ENCODE measurements at regions not wholly inside any gene's neighbourhood (a gene's known extent, or its start where the extent isn't known, plus 50 kb on each side); places are given as distances from the start of the nearest gene placed in this dataset.
"Not testable (repeated sequence)": the region's sequence is repeated elsewhere in the genome, so short reads cannot be mapped to it uniquely, and the experiment has no call there.

DNA sequence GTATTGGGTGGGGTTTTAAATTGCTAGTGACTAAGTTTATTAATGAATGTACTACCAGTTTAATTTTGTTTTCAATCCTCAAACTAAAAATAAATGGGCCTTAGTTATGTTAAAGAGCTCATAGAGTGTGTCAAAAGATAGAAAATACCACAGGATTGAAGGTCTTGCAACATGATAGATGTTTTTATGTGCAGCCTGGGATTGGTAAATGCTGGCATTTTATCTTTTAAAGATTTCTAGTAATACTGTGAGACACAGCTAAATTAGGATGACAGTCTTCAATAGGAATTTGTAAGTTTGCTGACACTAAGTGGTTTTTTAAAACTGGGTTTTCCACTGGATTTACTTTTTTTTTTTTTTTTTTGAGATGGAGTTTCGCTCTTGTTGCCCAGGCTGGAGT lies 122.3 kb downstream of the HAUS1 start:
- no peak for DNase-seq (ENCODE audit: low read depth, low spot score)

DNA sequence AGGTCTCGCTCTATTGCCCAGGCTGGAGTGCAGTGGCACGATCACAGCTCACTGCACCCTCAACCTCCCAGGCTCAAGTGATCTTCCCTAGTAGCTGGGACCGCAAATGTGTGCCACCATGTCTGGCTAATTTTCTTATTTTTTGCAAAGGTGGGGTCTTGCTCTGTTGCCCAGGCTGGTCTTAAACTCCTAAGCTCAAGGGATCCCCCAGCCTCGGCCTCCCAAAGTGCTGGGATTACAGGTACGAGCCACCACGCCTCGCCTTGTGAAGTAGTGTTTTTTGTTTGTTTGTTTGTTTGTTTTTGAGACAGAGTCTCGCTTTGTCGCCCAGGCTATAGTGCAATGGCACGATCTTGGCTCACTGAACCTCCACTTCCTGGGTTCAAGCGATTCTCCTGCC lies 125.5 kb downstream of the HAUS1 start:
- DNase-seq (ENCODE audit: low read depth, low spot score), result not testable (repeated sequence)

DNA sequence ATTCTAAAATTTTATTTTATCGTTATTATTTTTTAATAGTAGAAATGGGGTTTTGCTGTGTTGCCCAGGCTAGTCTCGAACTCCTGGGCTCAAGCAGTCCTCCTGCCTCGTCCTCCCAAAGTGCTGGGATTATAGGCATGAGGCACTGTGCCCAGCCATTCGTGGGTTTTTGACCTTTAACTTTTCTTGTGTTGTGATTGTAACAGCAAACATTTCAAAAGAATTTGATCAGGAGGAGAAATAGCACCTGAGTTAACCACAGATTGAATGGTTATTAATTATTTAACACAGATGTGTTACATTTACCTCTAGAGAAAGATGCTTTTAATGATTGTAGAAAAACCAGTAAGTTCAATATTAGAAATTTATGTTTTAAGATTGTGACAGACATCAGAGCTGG lies 132.0 kb downstream of the HAUS1 start:
- DNase-seq (ENCODE audit: low read depth, low spot score), result no peak

DNA sequence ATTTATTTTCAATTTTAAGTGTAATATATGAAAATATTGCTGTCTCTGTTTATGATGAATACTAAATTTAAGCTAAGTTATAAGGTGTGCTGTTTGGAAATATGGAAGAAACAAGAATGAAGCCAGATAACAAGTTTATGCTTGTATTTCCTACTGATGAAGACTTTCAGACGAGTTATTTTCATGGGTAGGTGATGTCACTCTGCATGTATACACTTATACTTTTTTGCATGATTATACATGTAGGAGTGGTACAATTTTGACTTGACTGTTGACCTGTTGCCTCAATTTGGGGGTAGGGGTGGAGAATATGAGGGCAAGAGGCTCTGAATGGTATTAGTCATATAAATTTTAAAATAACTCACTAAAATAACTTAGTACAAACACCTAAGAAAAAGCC lies 133.7 kb downstream of the HAUS1 start:
- no peak for DNase-seq (ENCODE audit: low read depth, low spot score)

DNA sequence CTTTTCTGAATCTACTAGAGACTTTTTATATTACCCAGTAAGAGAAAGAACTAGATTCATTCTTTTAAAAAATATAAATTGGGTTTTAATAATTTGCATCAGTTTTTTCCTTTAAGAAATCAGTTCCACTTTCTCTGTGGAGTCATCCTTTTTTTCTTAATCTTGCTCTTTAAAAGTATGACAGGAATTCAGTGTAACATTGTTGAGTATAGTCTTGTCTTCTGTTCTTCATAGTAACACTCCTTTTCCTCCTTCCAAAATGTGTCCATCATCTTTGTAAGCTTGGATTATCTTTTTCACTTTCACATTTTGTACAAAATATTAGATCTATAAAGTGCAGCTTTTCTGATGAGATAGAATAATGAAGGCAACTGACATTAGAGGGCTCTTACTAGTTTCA lies 135.4 kb downstream of the HAUS1 start:
- no peak for DNase-seq (ENCODE audit: low read depth, low spot score)

DNA sequence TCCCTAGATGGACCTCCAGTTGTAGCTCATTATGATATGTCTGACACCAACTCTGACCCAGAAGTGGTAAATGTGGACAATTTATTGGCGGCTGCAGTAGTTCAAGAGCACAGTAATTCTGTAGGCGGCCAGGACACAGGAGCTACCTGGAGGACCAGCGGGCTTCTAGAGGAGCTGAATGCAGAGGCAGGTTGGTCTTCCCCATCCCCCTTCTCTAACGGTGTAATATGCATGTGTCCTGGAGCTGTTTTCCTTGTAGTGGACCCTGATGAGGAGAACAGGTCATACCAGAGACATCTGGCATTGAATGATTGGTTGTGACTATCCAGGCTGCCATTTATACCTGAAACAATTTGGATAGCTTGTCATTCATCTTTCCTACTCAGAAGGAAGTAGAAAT lies 135.8 kb downstream of the HAUS1 start:
- DNase-seq (ENCODE audit: low read depth, low spot score), result no peak

DNA sequence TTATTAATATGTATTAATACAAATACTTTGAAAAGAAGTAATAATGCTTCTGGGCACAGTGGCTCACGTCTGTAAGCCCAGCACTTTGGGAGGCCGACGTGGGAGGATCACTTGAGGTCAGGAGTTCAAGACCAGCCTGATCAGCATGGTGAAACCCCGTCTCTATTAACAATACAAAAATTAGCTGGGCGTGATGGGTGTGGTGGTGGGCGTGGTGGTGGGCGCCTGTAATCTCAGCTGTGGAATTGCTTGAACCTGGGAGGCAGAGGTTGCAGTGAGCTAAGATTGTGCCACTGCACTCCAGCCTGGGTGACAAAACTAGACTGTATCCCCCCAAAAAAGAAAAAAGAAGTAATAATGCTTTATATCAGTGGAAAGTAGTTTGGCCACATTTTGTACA lies 137.2 kb downstream of the HAUS1 start:
- not testable (repeated sequence) for DNase-seq (ENCODE audit: low read depth, low spot score)

DNA sequence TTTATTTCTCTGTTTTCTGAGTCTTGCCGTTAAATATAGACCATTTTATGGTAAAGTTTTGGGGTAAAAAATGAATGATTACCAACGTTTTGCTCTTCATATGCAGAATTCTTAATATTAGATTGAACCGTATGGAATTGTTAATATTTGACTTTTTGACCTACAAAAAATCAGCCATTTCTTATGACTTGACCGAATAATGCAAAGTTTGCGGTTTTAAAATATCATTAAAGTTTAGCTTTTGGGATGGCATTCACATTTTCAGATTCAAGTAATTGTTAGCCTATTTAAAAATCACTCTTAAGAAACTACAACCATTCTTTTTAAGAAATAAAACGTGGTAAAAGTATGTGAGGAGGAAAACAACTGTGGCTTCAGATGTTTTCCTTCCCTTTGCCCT lies 138.0 kb downstream of the HAUS1 start:
- no peak for DNase-seq (ENCODE audit: low read depth, low spot score)

DNA sequence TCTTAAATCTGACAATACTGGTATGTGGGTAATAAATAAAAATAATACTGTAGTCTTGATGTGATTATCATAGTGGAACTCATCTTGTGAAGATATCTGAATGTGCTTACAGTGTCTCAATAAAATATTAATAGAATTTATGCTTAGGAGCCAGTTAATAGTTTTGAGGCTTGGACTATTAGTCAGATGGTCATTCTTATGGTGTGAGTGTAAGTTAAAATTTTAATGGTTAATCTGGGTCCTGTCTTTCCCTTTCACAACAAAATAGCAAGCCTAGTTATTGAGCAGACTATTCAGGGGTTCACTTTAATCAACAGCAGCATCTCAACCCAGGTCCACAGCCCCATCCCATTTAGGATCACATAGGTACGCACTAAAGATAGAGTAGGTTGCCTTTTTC lies 138.9 kb downstream of the HAUS1 start:
- DNase-seq (ENCODE audit: low read depth, low spot score), result no peak

DNA sequence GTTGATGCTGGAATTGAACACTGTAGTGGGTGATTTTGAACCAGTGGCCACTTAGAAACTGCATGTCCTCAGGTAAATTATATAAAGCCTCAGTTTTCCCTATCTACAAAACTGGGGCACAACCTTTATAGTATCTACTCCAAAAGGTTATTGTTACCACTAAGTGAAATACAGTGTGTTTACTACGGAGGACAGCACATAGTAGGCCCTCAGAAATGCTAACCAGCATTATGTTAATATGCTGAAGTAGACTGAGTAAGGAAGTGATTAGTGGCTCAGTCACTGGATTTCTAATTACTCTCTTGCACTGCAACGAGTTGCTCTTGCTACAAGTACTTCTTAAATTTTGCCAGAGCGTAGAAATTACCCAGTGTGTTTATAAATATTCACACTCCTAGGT lies 139.5 kb downstream of the HAUS1 start:
- DNase-seq (ENCODE audit: low read depth, low spot score), result no peak

DNA sequence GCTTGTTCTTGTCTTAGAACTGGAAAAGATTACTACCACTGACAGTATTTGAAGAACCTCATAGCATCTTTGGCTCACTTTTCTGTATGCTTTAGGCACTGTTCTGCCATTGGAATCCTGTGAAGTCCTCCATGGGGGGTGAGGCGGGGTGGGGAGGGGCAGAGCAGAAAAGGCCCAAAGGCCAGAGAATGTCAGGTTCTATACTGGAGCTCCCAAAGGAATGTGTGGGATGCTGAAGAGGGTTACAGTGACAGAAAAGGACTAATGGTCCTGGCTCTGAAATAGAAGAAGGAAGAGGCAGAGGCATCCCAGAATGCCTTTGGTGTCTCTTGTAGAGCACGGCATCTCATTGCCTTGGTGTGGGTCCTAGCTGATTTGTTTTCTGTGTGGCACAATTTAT lies 141.9 kb downstream of the HAUS1 start:
- DNase-seq (ENCODE audit: low read depth, low spot score), result no peak

DNA sequence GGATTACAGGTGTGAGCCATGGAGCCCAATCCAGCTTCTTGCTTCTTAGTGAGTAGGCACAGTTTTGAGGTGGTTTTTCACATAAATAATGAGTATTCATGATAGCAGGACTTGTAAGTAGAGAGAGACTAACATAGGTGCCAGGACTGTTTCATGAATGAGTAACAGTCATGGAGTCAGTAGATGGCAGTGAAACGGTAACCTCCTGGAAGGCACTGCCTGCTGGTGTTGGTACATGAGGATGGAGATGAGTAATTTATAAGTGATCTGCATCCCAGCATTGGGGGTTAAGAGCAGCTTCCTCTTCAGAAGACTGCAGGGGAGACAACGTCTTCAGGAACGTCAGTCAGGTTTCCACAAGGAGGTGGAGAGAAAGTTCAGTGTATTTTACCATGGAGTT lies 143.8 kb downstream of the HAUS1 start:
- DNase-seq (ENCODE audit: low read depth, low spot score), result no peak

DNA sequence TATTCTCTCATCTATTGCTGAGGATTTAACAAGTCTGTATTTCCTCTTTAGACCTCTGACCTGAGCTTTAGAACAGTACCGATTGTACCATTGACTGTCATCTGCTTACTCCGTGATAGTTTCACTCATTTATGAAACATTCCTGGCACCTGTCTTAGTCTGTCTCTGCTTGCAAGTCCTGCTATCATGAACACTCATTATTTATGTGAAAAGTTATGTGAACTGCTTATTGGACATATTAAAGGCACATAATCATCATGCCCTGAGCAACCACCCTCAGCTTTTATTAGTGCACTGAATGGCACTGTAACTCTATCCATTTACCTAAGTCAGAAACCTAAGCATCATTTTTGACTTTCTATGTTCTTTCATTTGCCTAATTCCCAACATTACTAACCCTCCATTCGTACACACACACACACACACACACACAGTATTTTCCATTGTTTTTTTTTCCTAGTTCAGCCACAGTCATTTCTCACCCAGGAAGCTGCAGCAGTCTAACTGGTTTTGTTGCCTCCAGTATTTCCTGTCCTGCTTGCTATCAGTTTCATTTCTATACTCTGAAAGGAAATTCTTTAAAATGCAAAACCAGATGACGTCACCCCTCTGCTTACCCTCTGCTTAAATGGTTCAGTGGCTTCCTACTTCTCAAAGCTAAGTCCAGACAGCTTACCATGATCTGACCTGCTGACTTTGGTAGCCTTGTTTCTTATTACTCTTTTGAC lies 146.1 kb downstream of the HAUS1 start:
- DNase-seq (ENCODE audit: low read depth, low spot score), result no peak

DNA sequence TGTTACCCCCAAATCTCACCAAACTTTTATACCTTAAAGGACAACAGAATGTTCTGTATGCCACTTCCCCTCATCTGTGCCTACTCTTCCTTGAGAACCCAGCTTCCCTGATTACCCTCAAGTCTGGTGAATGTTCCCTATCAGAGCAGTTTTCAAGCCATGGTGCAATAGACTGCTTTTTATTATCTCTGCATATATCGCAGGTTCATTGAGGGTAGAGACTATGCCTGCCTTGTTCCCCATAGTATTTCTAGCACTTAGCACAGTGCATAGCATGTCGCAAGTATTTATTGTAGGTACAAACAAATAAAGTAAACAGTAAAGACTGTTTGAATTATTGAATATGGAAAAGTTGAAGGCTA lies 146.6 kb downstream of the HAUS1 start:
- DNase-seq (ENCODE audit: low read depth, low spot score), result no peak

DNA sequence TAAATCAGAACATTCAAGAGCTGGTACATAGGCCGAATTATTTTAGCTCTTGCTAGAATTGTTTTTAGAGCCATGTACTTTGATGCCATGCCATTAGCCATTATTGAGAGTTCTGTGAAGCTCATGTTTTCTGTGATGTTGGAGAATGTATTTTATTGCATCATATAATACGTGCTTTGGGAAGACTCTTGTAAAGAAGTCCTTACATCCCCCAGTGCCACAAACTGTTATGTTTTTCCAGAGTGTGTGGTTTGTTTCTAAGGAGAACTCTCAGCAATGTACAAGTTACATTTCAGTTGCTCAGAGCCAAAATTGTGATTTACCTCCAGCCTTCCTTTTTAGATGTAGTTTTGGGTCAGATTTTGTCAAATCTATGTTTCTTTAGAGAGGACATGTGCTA lies 148.6 kb downstream of the HAUS1 start:
- DNase-seq (ENCODE audit: low read depth, low spot score), result no peak

DNA sequence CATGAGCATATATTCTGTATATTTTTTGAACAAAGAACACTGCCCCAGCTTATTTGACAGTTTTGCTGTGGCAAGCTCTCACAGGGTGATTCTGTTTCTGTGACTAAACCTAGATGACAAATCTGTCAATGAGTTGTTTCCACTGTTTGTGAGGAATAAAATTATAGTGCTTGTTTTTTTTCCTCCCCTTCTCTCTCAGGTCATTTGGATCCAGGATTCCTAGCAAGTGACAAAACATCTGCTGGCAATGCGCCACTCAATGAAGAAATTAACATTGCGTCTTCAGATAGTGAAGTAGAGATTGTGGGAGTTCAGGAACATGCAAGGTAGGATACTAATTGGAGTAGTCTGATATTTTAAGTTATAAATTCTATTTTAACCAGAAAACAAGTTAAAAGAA lies 149.3 kb downstream of the HAUS1 start:
- no peak for DNase-seq (ENCODE audit: low read depth, low spot score)

DNA sequence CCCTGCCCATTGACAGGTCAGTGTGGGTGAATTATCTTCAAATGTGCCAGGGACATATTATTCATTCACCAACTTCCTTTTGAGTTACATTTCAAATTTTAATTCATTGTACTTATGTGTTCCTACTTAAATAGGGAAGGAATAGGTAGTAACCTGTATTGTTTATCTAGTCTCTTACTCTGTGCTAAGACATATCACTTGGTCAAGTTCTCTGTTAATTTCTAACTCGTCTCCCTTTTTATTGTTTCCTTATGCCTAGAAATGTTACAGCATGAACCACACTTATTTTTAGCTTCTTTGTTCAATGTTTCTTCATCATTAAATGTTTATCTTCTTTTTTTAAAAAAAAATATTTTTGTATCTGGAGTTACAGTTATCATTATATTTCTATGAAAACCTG lies 151.9 kb downstream of the HAUS1 start:
- no peak for DNase-seq (ENCODE audit: low read depth, low spot score)

DNA sequence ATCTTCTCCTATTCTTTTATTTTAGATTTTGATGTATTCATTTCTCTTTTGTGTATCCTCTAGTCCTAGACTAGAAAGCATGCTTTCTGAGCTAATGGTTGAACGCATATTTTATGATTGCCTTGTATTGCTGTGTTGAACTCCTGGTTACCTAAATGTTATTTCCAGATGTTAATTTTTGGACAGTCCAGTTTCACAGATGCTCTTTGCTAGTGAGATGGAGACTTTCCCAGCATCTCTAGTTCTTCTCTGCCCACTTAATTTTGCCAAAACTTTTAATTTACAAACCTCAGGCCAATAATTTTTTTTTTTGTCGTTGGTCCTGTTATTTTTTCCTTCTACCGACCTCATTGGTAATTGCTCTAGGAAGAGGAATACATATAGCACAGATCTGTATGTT lies 153.2 kb downstream of the HAUS1 start:
- DNase-seq (ENCODE audit: low read depth, low spot score), result no peak

DNA sequence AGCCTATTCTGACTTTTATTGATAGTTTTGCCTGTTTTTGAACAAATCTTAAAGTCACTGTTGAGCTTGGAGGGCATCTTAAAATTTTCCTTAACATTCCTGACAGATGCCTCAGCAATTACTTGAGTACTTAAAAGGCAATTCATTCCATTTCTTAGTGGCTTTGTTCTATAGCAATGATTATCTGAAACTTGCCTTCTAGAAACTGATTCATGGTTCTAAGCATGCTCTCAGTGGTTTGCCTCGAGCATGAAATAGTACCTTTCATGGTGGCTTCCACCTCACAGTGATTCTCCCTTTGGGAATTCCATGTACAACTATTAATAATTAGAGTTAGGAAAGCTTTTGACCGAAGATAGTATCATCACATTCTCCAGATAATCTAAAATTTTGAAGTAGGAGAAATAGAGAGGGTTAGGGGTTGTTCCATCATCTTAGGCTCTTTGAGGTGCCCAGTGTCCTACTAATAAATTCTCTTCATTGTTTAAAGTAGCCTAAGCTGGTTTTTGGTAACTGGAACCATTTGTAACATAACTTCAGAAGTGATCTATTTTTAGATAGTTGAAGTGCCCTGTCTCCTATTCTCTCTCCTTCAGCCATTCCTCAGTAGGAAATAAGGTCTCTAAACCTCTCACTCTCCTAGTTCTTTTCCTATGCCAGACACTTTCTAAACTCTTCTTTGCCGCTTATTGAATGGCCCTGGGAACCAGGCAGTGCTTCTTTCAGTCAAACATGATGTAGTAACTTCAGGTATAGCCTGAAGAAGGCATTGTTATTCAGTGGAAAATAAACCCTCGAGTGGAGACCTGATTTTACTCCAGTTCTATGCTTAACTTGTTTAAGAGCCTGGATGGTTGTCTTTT lies 156.1 kb downstream of the HAUS1 start:
- DNase-seq (ENCODE audit: low read depth, low spot score), result no peak

DNA sequence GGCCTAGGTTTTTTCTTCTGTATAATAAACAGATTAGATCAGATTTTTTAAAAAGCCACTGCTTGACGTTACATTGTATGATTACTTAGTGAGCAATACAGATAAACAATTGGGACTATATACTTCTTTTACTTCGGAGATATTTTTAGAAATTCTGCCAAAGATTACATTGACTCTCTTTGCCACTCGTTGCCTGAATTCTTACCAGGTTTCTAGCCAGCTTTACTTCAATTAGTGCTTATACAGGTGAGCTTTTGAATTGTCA lies 156.6 kb downstream of the HAUS1 start:
- no peak for DNase-seq (ENCODE audit: low read depth, low spot score)

DNA sequence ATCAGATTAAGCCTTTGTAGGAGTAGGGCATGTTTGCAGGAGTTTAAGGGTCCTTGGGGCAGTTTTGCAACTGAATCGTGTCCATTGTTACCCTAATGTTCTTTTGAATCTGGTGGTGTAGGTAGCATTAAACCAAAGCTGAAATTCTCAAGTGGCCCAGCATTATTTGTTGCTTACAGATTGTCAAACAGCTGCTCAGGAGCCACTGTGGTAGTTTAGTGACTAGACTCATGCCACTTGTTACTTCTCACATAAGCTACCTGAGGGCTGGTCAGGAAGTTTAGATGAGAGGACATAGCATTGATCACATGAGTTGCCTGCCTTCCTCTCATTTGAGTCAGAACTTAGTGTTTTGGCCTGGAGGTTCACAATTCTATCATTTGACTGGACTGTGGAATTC lies 157.6 kb downstream of the HAUS1 start:
- peak; percentile 67 for DNase-seq (ENCODE audit: low read depth, low spot score)

DNA sequence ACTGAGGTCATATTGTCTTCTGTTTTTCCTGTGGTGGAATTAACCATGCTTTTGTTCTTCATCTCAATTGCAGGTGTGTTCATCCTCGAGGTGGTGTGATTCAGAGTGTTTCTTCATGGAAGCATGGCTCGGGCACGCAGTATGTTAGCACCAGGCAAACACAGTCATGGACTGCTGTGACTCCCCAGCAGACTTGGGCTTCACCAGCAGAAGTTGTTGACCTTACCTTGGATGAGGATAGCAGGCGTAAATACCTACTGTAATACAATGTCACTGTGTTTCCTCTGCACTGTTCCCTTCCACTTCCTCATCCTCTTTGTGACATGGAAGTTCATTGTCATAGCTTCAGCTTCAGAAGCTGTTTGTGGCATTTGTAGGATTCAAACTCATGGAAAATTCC lies 158.7 kb downstream of the HAUS1 start:
- no peak for DNase-seq (ENCODE audit: low read depth, low spot score)

DNA sequence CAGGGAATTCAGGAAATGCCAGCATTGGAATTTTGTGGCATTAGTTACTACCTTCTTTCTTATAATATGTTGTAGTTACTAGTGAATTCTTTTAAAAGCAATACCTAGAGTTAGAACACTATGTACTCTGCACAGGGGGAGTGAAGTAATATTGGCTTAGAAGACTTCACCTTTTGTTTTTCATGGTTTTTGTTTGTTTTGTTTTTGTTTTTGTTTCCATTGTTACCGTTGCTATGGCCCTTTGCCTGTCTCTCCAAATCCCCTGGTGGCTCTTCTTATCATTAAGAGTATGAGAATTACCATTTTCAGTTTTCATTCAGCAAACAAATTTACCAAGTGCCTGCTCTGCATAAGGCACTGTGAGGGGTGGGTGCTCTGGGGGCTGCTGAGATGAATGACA lies 160.1 kb downstream of the HAUS1 start:
- DNase-seq (ENCODE audit: low read depth, low spot score), result no peak

Measured in iPS DF 19.7 (cell line).